Thyroid gland (tissue), 4 donors: ENCODE measurements at regions not wholly inside any gene's neighbourhood (a gene's known extent, or its start where the extent isn't known, plus 50 kb on each side); places are given as distances from the start of the nearest gene placed in this dataset.
"Not testable (repeated sequence)": the region's sequence is repeated elsewhere in the genome, so short reads cannot be mapped to it uniquely, and the experiment has no call there.

Experiments used
- DNase-seq, 2 donors: peaks; one replicate each; pipeline ENCODE4 v3.0.0-alpha.2; 2019
- H3K27ac ChIP-seq, 3 donors: fragments of 200-600 bp; sonication (generic); 1 replicate in 2 of 3; 2 replicates in 1 of 3; pipeline ENCODE4 v1.5.1; 2016 to 2019; ENCODE audit warnings: mild to moderate bottlenecking in 1 of 3, moderate library complexity in 1 of 3
- H3K27me3 ChIP-seq: fragments of 200-600 bp; sonication (generic); one replicate; pipeline ENCODE4 v1.5.1; 2019
- H3K36me3 ChIP-seq, 2 donors: fragments of 200-600 bp; sonication (generic); one replicate each; pipeline ENCODE4 v1.5.1; 2016 to 2019
- H3K4me1 ChIP-seq, 2 donors: fragments of 200-600 bp; sonication (generic); one replicate each; pipeline ENCODE4 v1.5.1; 2017 to 2019
- H3K4me3 ChIP-seq, 3 donors: fragments of 200-600 bp; sonication (generic); replicated peaks in 1 of 3; 1 replicate in 2 of 3; 2 replicates in 1 of 3; pipeline ENCODE4 v1.5.1; 2016; ENCODE audit warnings: mild to moderate bottlenecking in 1 of 3
- H3K9me3 ChIP-seq: fragments of 200-600 bp; sonication (generic); one replicate; pipeline ENCODE4 v1.5.1; 2017
- POLR2A ChIP-seq, 2 donors: fragments of 450-650 bp; IDR thresholded peaks; one replicate each; pipeline ENCODE4 v1.6.1; 2017; ENCODE audit warnings: antibody characterized with exemption in 2 of 2, mild to moderate bottlenecking in 2 of 2, moderate library complexity in 1 of 2
- WGBS, 2 donors: methylation state at CpG; one replicate each; pipeline ENCODE4 v1.1.5; 2017; 5-methylcytosine and 5-hydroxymethylcytosine counted together
- intact Hi-C: fragments of 100-400 bp; cut with DNase I; formaldehyde crosslinking; loops from one replicate; pipeline ENCODE4 v1.15.1; 2023
- TF ChIP-seq, protein P1 (sequence below), 6 experiments: fragments of 200-600 bp in 3 of 6; fragments of 450-650 bp in 3 of 6; sonication (generic) in 3 of 6; IDR thresholded peaks; one replicate each; pipeline ENCODE4 v1.5.1; 2016 to 2019; ENCODE audit warnings: antibody characterized with exemption in 6 of 6, mild to moderate bottlenecking in 2 of 6, inconsistent platforms in 1 of 6, moderate library complexity in 1 of 6

DNA sequence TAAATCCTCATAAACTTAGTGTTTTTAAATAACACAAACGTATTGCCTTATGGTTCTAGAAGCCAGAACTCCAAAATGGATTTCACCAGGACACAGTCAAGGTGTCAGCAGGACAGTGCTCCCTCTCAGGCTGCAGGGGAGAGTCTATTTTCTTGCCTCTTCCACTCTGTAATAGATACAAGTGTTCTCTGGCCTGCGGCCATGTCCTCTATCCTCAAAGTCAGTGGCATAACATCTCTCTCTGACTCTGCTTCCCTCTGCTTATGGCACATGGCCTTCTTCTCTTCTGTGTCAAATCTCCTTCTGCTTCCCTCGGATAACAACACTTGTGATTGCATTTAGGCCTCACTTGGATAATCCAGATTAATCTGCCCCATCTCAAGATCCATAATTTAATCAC is 129.4 kb upstream of the OR13F1 start:
- no peak overlapping the region for H3K27ac ChIP-seq
- H3K27me3 ChIP-seq: no peaks in the 10 kb centered on the region
- TF ChIP-seq POLR2A (IDR thresholded peaks at IDR 0.05): no peak
- TF ChIP-seq, protein P1, sequence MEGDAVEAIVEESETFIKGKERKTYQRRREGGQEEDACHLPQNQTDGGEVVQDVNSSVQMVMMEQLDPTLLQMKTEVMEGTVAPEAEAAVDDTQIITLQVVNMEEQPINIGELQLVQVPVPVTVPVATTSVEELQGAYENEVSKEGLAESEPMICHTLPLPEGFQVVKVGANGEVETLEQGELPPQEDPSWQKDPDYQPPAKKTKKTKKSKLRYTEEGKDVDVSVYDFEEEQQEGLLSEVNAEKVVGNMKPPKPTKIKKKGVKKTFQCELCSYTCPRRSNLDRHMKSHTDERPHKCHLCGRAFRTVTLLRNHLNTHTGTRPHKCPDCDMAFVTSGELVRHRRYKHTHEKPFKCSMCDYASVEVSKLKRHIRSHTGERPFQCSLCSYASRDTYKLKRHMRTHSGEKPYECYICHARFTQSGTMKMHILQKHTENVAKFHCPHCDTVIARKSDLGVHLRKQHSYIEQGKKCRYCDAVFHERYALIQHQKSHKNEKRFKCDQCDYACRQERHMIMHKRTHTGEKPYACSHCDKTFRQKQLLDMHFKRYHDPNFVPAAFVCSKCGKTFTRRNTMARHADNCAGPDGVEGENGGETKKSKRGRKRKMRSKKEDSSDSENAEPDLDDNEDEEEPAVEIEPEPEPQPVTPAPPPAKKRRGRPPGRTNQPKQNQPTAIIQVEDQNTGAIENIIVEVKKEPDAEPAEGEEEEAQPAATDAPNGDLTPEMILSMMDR (IDR thresholded peaks at IDR 0.05): no peak
- intact Hi-C loops: no loop called here
- H3K4me1 ChIP-seq: no peaks in the 10 kb centered on the region
- no peaks in the 10 kb centered on the region for H3K9me3 ChIP-seq
- 82 to 88% methylated on average over 3 of the region's 3 CpGs for whole genome bisulfite sequencing, 2 donors
- H3K4me3 ChIP-seq: no peak overlapping the region
- H3K36me3 ChIP-seq: no peaks in the 10 kb centered on the region
- DNase-seq: no peak

- intact Hi-C loops: loop anchor here (5.0 kb wide), 1 partner anchor 209 kb away; no protein-coding TSS in a partner anchor
- Histone ChIP-seq H3K27ac (no peak overlapping the region), H3K9me3 (no peaks in the 10 kb centered on the region), H3K4me3 (no peak overlapping the region), H3K4me1 (peaks cover 7 to 11% of the 10 kb centered on the region in 2 donors), H3K36me3 (no peaks in the 10 kb centered on the region), H3K27me3 (no peaks in the 10 kb centered on the region)
- no peak for TF ChIP-seq POLR2A (IDR thresholded peaks at IDR 0.05)
- TF ChIP-seq, protein P1 (IDR thresholded peaks at IDR 0.05): no peak
- WGBS, 2 donors: 25 to 26% methylated on average over 2 of the region's 2 CpGs
- DNase-seq: peak in 1 of 2 donors; percentile 7
Measured at GRCh38 chr9:104386013-104386412, 118.0 kb upstream of the OR13F1 start.

DNA sequence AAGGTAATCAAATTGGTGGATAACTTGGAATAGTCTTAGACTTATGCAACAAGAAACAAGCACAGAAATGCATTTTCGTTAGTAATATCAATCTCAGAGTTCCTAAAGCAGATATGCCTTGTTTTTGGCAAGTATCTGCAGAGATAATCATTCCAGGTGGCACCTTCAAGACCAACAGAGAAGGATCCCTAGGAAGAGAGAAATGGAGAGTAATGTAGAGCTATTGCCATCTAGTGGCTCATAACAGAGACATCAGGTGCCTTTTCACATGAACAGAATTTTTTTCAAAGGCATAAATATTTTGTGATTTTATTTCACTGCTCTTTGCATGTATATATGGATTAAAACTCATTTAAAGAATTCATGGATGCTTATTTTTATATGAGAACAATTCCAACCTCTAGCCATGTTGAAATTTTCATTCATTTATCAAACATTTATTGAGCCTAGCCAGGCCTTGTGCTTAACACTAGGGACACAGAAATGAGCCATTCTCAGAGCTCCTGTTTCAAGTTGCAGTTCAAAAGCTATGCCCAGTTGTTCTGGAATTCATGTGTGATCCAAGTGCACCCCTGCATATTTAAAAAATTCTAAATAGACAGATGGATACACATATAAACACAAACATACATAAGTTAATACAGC is 117.5 kb upstream of the OR13F1 start:
- intact Hi-C loops: loop anchor here (5.0 kb wide), 1 partner anchor 209 kb away; no protein-coding TSS in a partner anchor
- DNase-seq: no peak
- no peak for TF ChIP-seq POLR2A (IDR thresholded peaks at IDR 0.05)
- TF ChIP-seq, protein P1 (IDR thresholded peaks at IDR 0.05): peak; percentile 44 to 84 (median 74)
- no peaks in the 10 kb centered on the region for H3K36me3 ChIP-seq
- peaks cover 7 to 11% of the 10 kb centered on the region in 2 donors for H3K4me1 ChIP-seq
- H3K27me3 ChIP-seq: no peaks in the 10 kb centered on the region
- H3K27ac ChIP-seq: no peak overlapping the region
- no peak overlapping the region for H3K4me3 ChIP-seq
- WGBS, 2 donors: 0 to 7% methylated on average over 1 of the region's 1 CpG
- no peaks in the 10 kb centered on the region for H3K9me3 ChIP-seq

GRCh38 chr9:104388071-104388470 is 116.0 kb upstream of the OR13F1 start:
- H3K27ac ChIP-seq: no peak overlapping the region
- H3K36me3 ChIP-seq: no peaks in the 10 kb centered on the region
- no peaks in the 10 kb centered on the region for H3K27me3 ChIP-seq
- no peak for DNase-seq
- peaks cover 7 to 11% of the 10 kb centered on the region in 2 donors for H3K4me1 ChIP-seq
- TF ChIP-seq, protein P1 (IDR thresholded peaks at IDR 0.05): no peak
- no peak for TF ChIP-seq POLR2A (IDR thresholded peaks at IDR 0.05)
- H3K9me3 ChIP-seq: no peaks in the 10 kb centered on the region
- no peak overlapping the region for H3K4me3 ChIP-seq
- WGBS, 2 donors: 90 to 93% methylated on average over 3 of the region's 3 CpGs
- intact Hi-C loops: loop anchor here (5.0 kb wide), 1 partner anchor 211 kb away; no protein-coding TSS in a partner anchor

GRCh38 chr9:104389341-104389740 is 114.7 kb upstream of the OR13F1 start:
- Histone ChIP-seq H3K9me3 (no peaks in the 10 kb centered on the region), H3K4me1 (peaks cover 7 to 11% of the 10 kb centered on the region in 2 donors), H3K36me3 (no peaks in the 10 kb centered on the region), H3K27ac (no peak overlapping the region), H3K4me3 (no peak overlapping the region), H3K27me3 (no peaks in the 10 kb centered on the region)
- no peak for TF ChIP-seq POLR2A (IDR thresholded peaks at IDR 0.05)
- TF ChIP-seq, protein P1 (IDR thresholded peaks at IDR 0.05): no peak
- DNase-seq: no peak
- 81 to 84% methylated on average over 4 of the region's 4 CpGs for WGBS, 2 donors
- intact Hi-C loops: loop anchor here (5.0 kb wide), 1 partner anchor 212 kb away; no protein-coding TSS in a partner anchor

DNA sequence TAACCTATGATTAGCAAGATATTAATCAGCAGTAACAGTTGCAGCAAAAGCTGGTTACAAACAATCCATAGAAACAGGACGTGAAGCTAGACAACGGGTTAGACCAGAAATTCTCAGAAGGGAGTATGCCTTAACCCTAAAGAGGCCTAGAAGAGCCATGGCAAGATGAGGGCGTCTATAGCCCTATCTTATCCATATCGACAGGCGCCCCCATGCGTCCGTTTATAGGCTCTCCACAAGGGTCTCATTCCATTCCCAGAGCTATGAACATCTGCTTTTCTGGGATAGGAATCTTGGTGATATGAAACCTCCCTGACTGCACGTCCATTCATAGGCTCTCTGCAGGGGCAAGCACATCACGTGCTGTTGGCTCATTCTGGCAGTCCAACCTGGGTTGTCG is 109.2 kb upstream of the OR13F1 start:
- H3K9me3 ChIP-seq, H3K27ac ChIP-seq, intact Hi-C loops, H3K36me3 ChIP-seq, H3K27me3 ChIP-seq, DNase-seq, H3K4me1 ChIP-seq, H3K4me3 ChIP-seq: not testable (repeated sequence)
- WGBS, 2 donors: 65 to 68% methylated on average over 10 of the region's 10 CpGs
